HCT116 (cell line): ENCODE measurements at regions not wholly inside any gene's neighbourhood (a gene's known extent, or its start where the extent isn't known, plus 50 kb on each side); places are given as distances from the start of the nearest gene placed in this dataset.

Experiments
- ATAC-seq: fragments of 200-7000 bp; cut with Tn5 transposase; 2 replicates; pipeline ENCODE4 v1.9.1; 2020; ENCODE audit warnings: mild to moderate bottlenecking, moderate library complexity
- BruUV-seq: library from RNA; stranded (reverse); fragments of 400-500 nt; replicated peaks from 2 replicates; lab custom pipeline; 2021; lab: Mats Ljungman, UMichigan
- CTCF ChIA-PET: fragments of 300-600 bp; sonication (Branson Sonifier 250); formaldehyde crosslinking; loops from one replicate; lab custom pipeline; 2021; ENCODE audit warnings: antibody characterized with exemption; lab: Charles Lee
- POLR2A ChIA-PET: fragments of 300-600, 350-600 bp; sonication (Branson Sonifier 250); formaldehyde crosslinking; loops from one replicate; lab custom pipeline; 2021; ENCODE audit warnings: antibody characterized with exemption; lab: Charles Lee
- RAD21 ChIA-PET, 2 experiments: fragments of 300-600 bp; sonication (Branson Sonifier 250); formaldehyde crosslinking; loops; one replicate each; lab custom pipeline; 2023; ENCODE audit warnings: low total read pairs in 2 of 2; ENCODE audit not compliant: uncharacterized antibody in 2 of 2, unreplicated experiment in 2 of 2, low non-redundant PET in 1 of 2; lab: Charles Lee
- DNase-seq: peaks from one replicate; pipeline ENCODE4 v3.0.0-alpha.2; 2010; ENCODE audit warnings: low read depth, low spot score
- H2AFZ ChIP-seq: fragments of 200-600 bp; shearing (Covaris generic), sonication (generic); 2 replicates; pipeline ENCODE4 v1.6.1; 2017; ENCODE audit warnings: low read depth, mixed run types, mixed read lengths, antibody characterized with exemption, low read length; ENCODE audit not compliant: poor library complexity, severe bottlenecking
- H3K27ac ChIP-seq: 2 replicates; pipeline ENCODE4 v1.5.1; 2012; ENCODE audit warnings: low read depth, low read length
- H3K27me3 ChIP-seq: fragments of 200-600 bp; sonication (generic); 2 replicates; pipeline ENCODE4 v1.6.1; 2016; ENCODE audit warnings: mixed run types, low read length, mixed read lengths; ENCODE audit not compliant: insufficient read depth
- H3K36me3 ChIP-seq, 2 experiments: fragments of 200-500 bp in 1 of 2; fragments of 200-600 bp in 1 of 2; sonication (Bioruptor generic) in 1 of 2; sonication (generic) in 1 of 2; 2 replicates each; pipeline versions ENCODE4 v1.5.1 to v1.6.1; 2014 to 2016; ENCODE audit warnings: low read length in 2 of 2, inconsistent platforms in 1 of 2, mixed read lengths in 1 of 2, mixed run types in 1 of 2; ENCODE audit not compliant: insufficient read depth in 2 of 2, control insufficient read depth in 1 of 2
- H3K4me1 ChIP-seq, 2 experiments: fragments of 200-600 bp in 1 of 2; sonication (generic) in 1 of 2; 2 replicates each; pipeline versions ENCODE4 v1.5.1 to v1.6.1; 2012 to 2017; ENCODE audit warnings: low read length in 2 of 2, inconsistent platforms in 1 of 2, mild to moderate bottlenecking in 1 of 2, mixed read lengths in 1 of 2, mixed run types in 1 of 2, moderate library complexity in 1 of 2; ENCODE audit not compliant: insufficient read depth in 2 of 2, control insufficient read depth in 1 of 2
- H3K4me2 ChIP-seq: fragments of 200-600 bp; sonication (generic); 2 replicates; pipeline ENCODE4 v1.6.1; 2017; ENCODE audit warnings: mixed run types, low read length, mixed read lengths
- H3K4me3 ChIP-seq, 2 experiments: fragments of 200-600 bp in 1 of 2; sonication (generic) in 1 of 2; replicated peaks in 1 of 2; 2 replicates each; pipeline ENCODE4 v1.5.1; 2011 to 2016; ENCODE audit warnings: low read length in 2 of 2, control low read depth in 1 of 2, low read depth in 1 of 2, mild to moderate bottlenecking in 1 of 2, mixed read lengths in 1 of 2, mixed run types in 1 of 2
- H3K79me2 ChIP-seq: fragments of 200-600 bp; sonication (generic); 2 replicates; pipeline ENCODE4 v1.6.1; 2017; ENCODE audit warnings: mild to moderate bottlenecking, mixed run types, low read length, moderate library complexity, mixed read lengths; ENCODE audit not compliant: insufficient read depth
- H3K9ac ChIP-seq: fragments of 200-600 bp; sonication (generic); 2 replicates; pipeline ENCODE4 v1.6.1; 2016; ENCODE audit warnings: low read length, mixed read lengths
- H3K9me2 ChIP-seq: fragments of 200-600 bp; sonication (generic), shearing (Covaris generic); 2 replicates; pipeline ENCODE4 v1.6.1; 2017; ENCODE audit warnings: mixed run types, mild to moderate bottlenecking, moderate library complexity; ENCODE audit not compliant: insufficient read depth
- H3K9me3 ChIP-seq, 2 experiments: fragments of 200-500 bp in 1 of 2; fragments of 200-600 bp in 1 of 2; sonication (Bioruptor generic) in 1 of 2; sonication (generic) in 1 of 2; 2 replicates each; pipeline ENCODE4 v1.6.1; 2014 to 2017; ENCODE audit warnings: low read length in 2 of 2, mixed read lengths in 2 of 2, inconsistent platforms in 1 of 2, low read depth in 1 of 2, mild to moderate bottlenecking in 1 of 2, mixed run types in 1 of 2, moderate library complexity in 1 of 2; ENCODE audit not compliant: control insufficient read depth in 1 of 2, insufficient read depth in 1 of 2
- H4K20me1 ChIP-seq: fragments of 200-600 bp; sonication (generic), shearing (Covaris generic); 2 replicates; pipeline ENCODE4 v1.6.1; 2017; ENCODE audit warnings: mixed run types, mild to moderate bottlenecking, moderate library complexity; ENCODE audit not compliant: insufficient read depth
- CBX3 ChIP-seq: IDR thresholded peaks from 2 replicates; pipeline ENCODE4 v1.6.1; 2012; ENCODE audit warnings: low read depth
- CEBPB ChIP-seq: IDR thresholded peaks from 2 replicates; pipeline ENCODE4 v1.6.1; 2012; ENCODE audit warnings: low read depth
- EGR1 ChIP-seq: IDR thresholded peaks from 2 replicates; pipeline ENCODE4 v1.6.1; 2012; ENCODE audit warnings: low read depth
- ELF1 ChIP-seq: IDR thresholded peaks from 2 replicates; pipeline ENCODE4 v1.6.1; 2012; ENCODE audit warnings: low read depth, borderline replicate concordance
- EZH2phosphoT487 ChIP-seq: fragments of 200-600 bp; IDR thresholded peaks from 2 replicates; pipeline ENCODE4 v1.6.1; 2018; ENCODE audit warnings: antibody characterized with exemption, borderline replicate concordance
- POLR2A ChIP-seq: IDR thresholded peaks from 2 replicates; pipeline ENCODE4 v1.7.0; 2011; ENCODE audit warnings: borderline replicate concordance; ENCODE audit not compliant: insufficient read depth, insufficient read length; ENCODE audit errors: extremely low read depth
- POLR2AphosphoS5 ChIP-seq: IDR thresholded peaks from 2 replicates; pipeline ENCODE4 v1.6.1; 2011; ENCODE audit warnings: mild to moderate bottlenecking, low read depth, low read length, moderate library complexity
- RAD21 ChIP-seq: IDR thresholded peaks from 2 replicates; pipeline ENCODE4 v1.6.1; 2012; ENCODE audit warnings: low read depth, mild to moderate bottlenecking
- SIN3A ChIP-seq: IDR thresholded peaks from 2 replicates; pipeline ENCODE4 v1.6.1; 2012; ENCODE audit warnings: low read depth
- SP1 ChIP-seq: IDR thresholded peaks from 2 replicates; pipeline ENCODE4 v1.6.1; 2012; ENCODE audit warnings: low read depth
- SRF ChIP-seq: IDR thresholded peaks from 2 replicates; pipeline ENCODE4 v1.6.1; 2012; ENCODE audit warnings: low read depth
- TCF7L2 ChIP-seq: IDR thresholded peaks from 2 replicates; pipeline ENCODE4 v1.7.0; 2011; ENCODE audit warnings: borderline replicate concordance, inconsistent platforms; ENCODE audit not compliant: insufficient read depth, insufficient read length; ENCODE audit errors: extremely low read depth
- ZBTB33 ChIP-seq: IDR thresholded peaks from 2 replicates; pipeline ENCODE4 v1.6.1; 2011; ENCODE audit warnings: mild to moderate bottlenecking, low read length, moderate library complexity; ENCODE audit not compliant: insufficient replicate concordance; ENCODE audit errors: extremely low read depth
- ZFX ChIP-seq: fragments of 450-650 bp; IDR thresholded peaks from 2 replicates; pipeline ENCODE4 v1.6.1; 2017
- intact Hi-C: fragments of 100-400 bp; cut with micrococcal nuclease; formaldehyde crosslinking; loops from 2 replicates; pipeline ENCODE4 v1.10.0; 2022
- TF ChIP-seq, protein P1 (sequence below): IDR thresholded peaks from 2 replicates; pipeline ENCODE4 v1.6.1; 2012; ENCODE audit warnings: low read depth

DNA sequence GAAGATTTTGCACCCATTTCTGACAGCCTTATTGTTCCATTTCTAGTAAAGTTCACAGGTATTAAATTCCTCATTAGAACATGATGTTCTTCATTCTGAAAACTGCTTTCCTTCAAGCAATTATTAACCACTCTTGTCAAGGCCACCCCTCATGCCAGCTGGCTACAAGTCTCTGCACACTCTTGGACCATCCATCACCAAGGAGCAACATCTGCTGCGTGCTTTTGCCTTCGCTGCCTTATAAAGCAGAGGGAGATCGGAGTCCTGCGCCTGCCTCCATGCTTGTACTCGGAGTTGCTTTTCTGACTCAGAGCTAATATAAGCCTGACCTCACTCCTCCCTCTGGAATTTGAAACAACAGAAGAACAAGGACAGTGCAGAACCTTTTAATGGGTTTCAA, 529.9 kb upstream of the DPP6 start:
- Histone ChIP-seq H3K4me1 (no peaks in the 10 kb centered on the region), H3K9me2 (no peaks in the 10 kb centered on the region), H3K27me3 (no peaks in the 10 kb centered on the region), H3K9ac (no peak overlapping the region), H3K4me3 (no peak overlapping the region), H3K79me2 (no peaks in the 10 kb centered on the region), H2AFZ (no peak overlapping the region), H3K9me3 (peaks cover 0 to 13% of the 10 kb centered on the region in 2 experiments; a peak in 2 of 4 replicates), H3K36me3 (no peaks in the 10 kb centered on the region), H3K4me2 (no peak overlapping the region), H4K20me1 (no peaks in the 10 kb centered on the region), H3K27ac (no peak overlapping the region)
- ChIA-PET CTCF (no interaction called here), POLR2A (no interaction called here), RAD21 (no interaction called here)
- intact Hi-C loops, result no loop called here
- no peak for TF ChIP-seq TCF7L2
- no peak for TF ChIP-seq EGR1
- no peak for TF ChIP-seq CBX3
- no peak for TF ChIP-seq POLR2A
- TF ChIP-seq SIN3A, result no peak
- TF ChIP-seq CEBPB, result no peak
- BruUV-seq, result no TSS peak
- ATAC-seq, result no peak
- DNase-seq, result no peak

DNA sequence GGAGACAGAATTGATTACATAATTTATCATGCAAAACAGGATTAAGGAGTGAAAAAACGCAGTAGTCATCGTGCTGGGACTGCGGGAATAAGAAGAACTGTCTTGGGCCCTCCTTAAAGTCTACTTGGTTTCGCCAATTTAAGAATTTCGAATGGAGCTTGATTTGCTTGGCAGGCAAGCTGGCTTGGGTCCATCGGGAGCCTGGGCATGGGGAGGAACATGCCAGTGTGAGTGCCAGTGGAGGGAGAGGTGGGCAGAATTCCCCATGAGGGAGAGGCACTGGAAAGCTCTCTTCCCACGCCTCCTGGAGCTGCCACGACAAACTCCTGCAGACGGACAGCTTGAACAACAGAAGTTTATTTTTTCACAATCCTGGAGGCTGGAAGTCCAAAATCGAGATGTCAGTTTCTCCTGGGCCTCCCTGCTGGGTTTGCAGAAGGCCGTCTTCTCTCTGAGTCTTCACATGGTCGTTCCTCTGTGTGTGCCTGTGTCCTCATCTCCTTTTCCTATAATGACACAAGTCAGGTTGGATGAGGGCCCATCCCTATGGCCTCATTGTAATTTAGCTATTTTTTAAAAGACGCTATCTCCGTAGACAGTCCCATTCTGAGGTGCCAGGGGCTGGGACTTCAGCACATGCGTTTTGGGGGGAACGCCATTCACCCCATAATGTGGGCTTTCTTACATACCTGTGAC, 528.7 kb upstream of the DPP6 start:
- RAD21 ChIA-PET, result no interaction called here
- H3K4me2 ChIP-seq, result no peak overlapping the region
- TF ChIP-seq, protein P1, sequence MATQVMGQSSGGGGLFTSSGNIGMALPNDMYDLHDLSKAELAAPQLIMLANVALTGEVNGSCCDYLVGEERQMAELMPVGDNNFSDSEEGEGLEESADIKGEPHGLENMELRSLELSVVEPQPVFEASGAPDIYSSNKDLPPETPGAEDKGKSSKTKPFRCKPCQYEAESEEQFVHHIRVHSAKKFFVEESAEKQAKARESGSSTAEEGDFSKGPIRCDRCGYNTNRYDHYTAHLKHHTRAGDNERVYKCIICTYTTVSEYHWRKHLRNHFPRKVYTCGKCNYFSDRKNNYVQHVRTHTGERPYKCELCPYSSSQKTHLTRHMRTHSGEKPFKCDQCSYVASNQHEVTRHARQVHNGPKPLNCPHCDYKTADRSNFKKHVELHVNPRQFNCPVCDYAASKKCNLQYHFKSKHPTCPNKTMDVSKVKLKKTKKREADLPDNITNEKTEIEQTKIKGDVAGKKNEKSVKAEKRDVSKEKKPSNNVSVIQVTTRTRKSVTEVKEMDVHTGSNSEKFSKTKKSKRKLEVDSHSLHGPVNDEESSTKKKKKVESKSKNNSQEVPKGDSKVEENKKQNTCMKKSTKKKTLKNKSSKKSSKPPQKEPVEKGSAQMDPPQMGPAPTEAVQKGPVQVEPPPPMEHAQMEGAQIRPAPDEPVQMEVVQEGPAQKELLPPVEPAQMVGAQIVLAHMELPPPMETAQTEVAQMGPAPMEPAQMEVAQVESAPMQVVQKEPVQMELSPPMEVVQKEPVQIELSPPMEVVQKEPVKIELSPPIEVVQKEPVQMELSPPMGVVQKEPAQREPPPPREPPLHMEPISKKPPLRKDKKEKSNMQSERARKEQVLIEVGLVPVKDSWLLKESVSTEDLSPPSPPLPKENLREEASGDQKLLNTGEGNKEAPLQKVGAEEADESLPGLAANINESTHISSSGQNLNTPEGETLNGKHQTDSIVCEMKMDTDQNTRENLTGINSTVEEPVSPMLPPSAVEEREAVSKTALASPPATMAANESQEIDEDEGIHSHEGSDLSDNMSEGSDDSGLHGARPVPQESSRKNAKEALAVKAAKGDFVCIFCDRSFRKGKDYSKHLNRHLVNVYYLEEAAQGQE, result no peak
- TF ChIP-seq POLR2A (no peak), CBX3 (no peak), EGR1 (no peak), ELF1 (no peak), TCF7L2 (no peak), RAD21 (no peak), POLR2AphosphoS5 (no peak), EZH2phosphoT487 (no peak), ZBTB33 (no peak), SRF (no peak), SP1 (no peak), ZFX (no peak)

More for the DNA sequence above, 528.7 kb upstream of the DPP6 start:
- BruUV-seq, result no TSS peak
- no peaks in the 10 kb centered on the region for H3K9me2 ChIP-seq
- H3K4me3 ChIP-seq, result no peak overlapping the region
- ATAC-seq (no peak), DNase-seq (no peak)
- POLR2A ChIA-PET, result no interaction called here
- H3K27me3 ChIP-seq, result no peaks in the 10 kb centered on the region
- H3K4me1 ChIP-seq, result no peaks in the 10 kb centered on the region
- CTCF ChIA-PET, result no interaction called here
- H3K9me3 ChIP-seq, result peaks cover 0 to 10% of the 10 kb centered on the region in 2 experiments; a peak in 2 of 4 replicates
- H3K27ac ChIP-seq, result no peak overlapping the region
- no peaks in the 10 kb centered on the region for H4K20me1 ChIP-seq
- H3K36me3 ChIP-seq, result no peaks in the 10 kb centered on the region
- no peak overlapping the region for H2AFZ ChIP-seq
- no peak overlapping the region for H3K9ac ChIP-seq
- no peaks in the 10 kb centered on the region for H3K79me2 ChIP-seq
- intact Hi-C loops, result no loop called here
